ENCODE measurements at regions not wholly inside any gene's neighbourhood (a gene's known extent, or its start where the extent isn't known, plus 50 kb on each side); places are given as distances from the start of the nearest gene placed in this dataset.

GRCh38 chr13:109361562-109362289 lies 424.7 kb downstream of the IRS2 start:
- no peaks in the 10 kb centered on the region for H3K36me3 ChIP-seq
- H3K4me1 ChIP-seq = no peaks in the 10 kb centered on the region
- H3K27me3 ChIP-seq = no peaks in the 10 kb centered on the region
- H3K4me3 ChIP-seq = no peak overlapping the region
- intact Hi-C loops (cut with DNase I) = no loop called here
- H3K9me3 ChIP-seq = no peaks in the 10 kb centered on the region
- no peak for DNase-seq (ENCODE audit: extremely low spot score in 2 of 2)
- TF ChIP-seq POLR2AphosphoS5 (IDR thresholded peaks at IDR 0.05; ENCODE audit: insufficient read depth in 1 of 2, low read depth in 1 of 2) (no peak), POLR2A (IDR thresholded peaks at IDR 0.05) (no peak)
- TF ChIP-seq, protein P1, sequence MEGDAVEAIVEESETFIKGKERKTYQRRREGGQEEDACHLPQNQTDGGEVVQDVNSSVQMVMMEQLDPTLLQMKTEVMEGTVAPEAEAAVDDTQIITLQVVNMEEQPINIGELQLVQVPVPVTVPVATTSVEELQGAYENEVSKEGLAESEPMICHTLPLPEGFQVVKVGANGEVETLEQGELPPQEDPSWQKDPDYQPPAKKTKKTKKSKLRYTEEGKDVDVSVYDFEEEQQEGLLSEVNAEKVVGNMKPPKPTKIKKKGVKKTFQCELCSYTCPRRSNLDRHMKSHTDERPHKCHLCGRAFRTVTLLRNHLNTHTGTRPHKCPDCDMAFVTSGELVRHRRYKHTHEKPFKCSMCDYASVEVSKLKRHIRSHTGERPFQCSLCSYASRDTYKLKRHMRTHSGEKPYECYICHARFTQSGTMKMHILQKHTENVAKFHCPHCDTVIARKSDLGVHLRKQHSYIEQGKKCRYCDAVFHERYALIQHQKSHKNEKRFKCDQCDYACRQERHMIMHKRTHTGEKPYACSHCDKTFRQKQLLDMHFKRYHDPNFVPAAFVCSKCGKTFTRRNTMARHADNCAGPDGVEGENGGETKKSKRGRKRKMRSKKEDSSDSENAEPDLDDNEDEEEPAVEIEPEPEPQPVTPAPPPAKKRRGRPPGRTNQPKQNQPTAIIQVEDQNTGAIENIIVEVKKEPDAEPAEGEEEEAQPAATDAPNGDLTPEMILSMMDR (IDR thresholded peaks at IDR 0.05) = no peak
- no peak overlapping the region for H3K27ac ChIP-seq

- H3K9me3 ChIP-seq = no peaks in the 10 kb centered on the region
- no peaks in the 10 kb centered on the region for H3K27me3 ChIP-seq
- intact Hi-C loops (cut with DNase I) = no loop called here
- no peaks in the 10 kb centered on the region for H3K36me3 ChIP-seq
- H3K27ac ChIP-seq = no peak overlapping the region
- H3K4me1 ChIP-seq = no peaks in the 10 kb centered on the region
- H3K4me3 ChIP-seq = no peak overlapping the region
- TF ChIP-seq POLR2A (IDR thresholded peaks at IDR 0.05) (no peak), POLR2AphosphoS5 (IDR thresholded peaks at IDR 0.05; ENCODE audit: insufficient read depth in 1 of 2, low read depth in 1 of 2) (no peak)
- TF ChIP-seq, protein P1 (IDR thresholded peaks at IDR 0.05) = no peak
- no peak for DNase-seq (ENCODE audit: extremely low spot score in 2 of 2)
Observed at GRCh38 chr13:109357751-109358471, 428.5 kb downstream of the IRS2 start.

GRCh38 chr13:109355875-109356434 lies 430.4 kb downstream of the IRS2 start:
- intact Hi-C loops (cut with DNase I) = no loop called here

DNA sequence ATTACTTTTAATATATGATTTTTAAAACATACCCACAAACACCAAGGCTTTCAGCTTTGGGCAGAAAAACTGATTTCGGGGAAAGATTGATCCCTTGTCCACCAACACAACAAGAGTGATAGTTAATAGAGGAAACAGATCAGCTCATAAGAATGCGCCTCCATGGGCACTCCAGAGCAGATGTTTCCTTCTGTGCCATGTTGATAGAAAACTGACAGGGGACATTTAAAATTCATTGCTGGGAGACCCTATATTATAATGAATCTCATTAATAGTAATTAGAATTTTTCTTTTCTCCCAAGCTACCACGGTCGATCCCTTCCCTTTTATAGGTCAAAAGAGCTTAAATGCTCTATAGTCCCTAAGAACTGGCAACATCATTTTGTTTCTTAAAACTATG lies 431.2 kb downstream of the IRS2 start:
- H3K27ac ChIP-seq = no peak overlapping the region
- H3K36me3 ChIP-seq = no peaks in the 10 kb centered on the region
- no peak for DNase-seq (ENCODE audit: extremely low spot score in 2 of 2)
- TF ChIP-seq, protein P1 (IDR thresholded peaks at IDR 0.05) = no peak
- TF ChIP-seq POLR2A (IDR thresholded peaks at IDR 0.05) = no peak
- no peak for TF ChIP-seq POLR2AphosphoS5 (IDR thresholded peaks at IDR 0.05; ENCODE audit: insufficient read depth in 1 of 2, low read depth in 1 of 2)
- intact Hi-C loops (cut with DNase I) = no loop called here
- H3K27me3 ChIP-seq = no peaks in the 10 kb centered on the region
- H3K4me3 ChIP-seq = no peak overlapping the region
- H3K4me1 ChIP-seq = no peaks in the 10 kb centered on the region
- H3K9me3 ChIP-seq = no peaks in the 10 kb centered on the region

More at GRCh38 chr13:109355875-109356434, 430.4 kb downstream of the IRS2 start:
- Histone ChIP-seq H3K9me3 (no peaks in the 10 kb centered on the region), H3K27me3 (no peaks in the 10 kb centered on the region), H3K4me1 (no peaks in the 10 kb centered on the region), H3K4me3 (no peak overlapping the region), H3K27ac (no peak overlapping the region), H3K36me3 (no peaks in the 10 kb centered on the region)
- TF ChIP-seq POLR2AphosphoS5 (IDR thresholded peaks at IDR 0.05; ENCODE audit: insufficient read depth in 1 of 2, low read depth in 1 of 2) = no peak
- TF ChIP-seq, protein P1 (IDR thresholded peaks at IDR 0.05) = no peak
- no peak for TF ChIP-seq POLR2A (IDR thresholded peaks at IDR 0.05)
- DNase-seq (ENCODE audit: extremely low spot score in 2 of 2) = no peak

Data from vagina (tissue), 2 donors.